GM21723 (cell line): ENCODE measurements at regions not wholly inside any gene's neighbourhood (a gene's known extent, or its start where the extent isn't known, plus 50 kb on each side); places are given as distances from the start of the nearest gene placed in this dataset.

Experiments
- ATAC-seq: cut with Tn5 transposase; IDR thresholded peaks from one replicate; pipeline ENCODE4 v1.9.1; 2021; ENCODE audit warnings: mild to moderate bottlenecking, moderate library complexity; ENCODE audit not compliant: unreplicated experiment

DNA sequence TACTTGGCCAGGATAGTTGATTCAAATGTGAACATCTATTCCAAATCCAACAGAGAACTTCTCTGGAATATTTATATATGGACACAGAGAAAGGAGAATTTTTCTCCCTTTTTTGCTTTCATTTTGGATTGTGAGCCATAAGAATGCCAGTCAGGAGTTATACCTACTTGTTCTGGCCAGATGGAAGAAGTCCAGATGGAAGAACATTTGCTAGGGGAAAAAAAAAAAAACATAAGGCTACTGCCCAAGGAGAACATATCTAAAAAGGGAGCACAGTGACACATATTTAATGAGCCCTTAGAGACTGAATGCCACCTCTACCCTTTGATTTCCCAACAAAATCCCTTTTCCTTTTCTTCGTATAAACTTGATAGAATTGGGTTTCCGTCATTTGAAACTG, 61.7 kb upstream of the PPP2R2B start:
- ATAC-seq, result no peak

DNA sequence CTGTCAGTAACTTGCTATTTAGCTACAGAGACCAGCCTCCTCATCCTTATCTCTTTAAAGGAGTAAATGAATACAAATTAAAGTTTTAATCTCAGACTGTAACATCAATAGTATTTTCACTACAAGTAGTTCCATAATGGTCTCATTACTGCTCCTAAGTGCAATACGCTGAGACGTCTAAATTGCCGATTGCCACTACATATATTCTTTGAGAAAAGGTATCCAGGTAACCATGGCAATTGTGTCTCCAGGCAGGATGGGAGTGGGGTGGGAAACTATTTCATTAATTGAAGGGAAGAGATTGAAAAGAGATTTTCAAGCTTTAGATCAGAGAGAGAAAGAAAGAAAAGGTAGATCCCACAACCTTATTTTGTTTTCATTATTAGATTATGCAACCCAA, 65.5 kb upstream of the PPP2R2B start:
- ATAC-seq, result no peak

DNA sequence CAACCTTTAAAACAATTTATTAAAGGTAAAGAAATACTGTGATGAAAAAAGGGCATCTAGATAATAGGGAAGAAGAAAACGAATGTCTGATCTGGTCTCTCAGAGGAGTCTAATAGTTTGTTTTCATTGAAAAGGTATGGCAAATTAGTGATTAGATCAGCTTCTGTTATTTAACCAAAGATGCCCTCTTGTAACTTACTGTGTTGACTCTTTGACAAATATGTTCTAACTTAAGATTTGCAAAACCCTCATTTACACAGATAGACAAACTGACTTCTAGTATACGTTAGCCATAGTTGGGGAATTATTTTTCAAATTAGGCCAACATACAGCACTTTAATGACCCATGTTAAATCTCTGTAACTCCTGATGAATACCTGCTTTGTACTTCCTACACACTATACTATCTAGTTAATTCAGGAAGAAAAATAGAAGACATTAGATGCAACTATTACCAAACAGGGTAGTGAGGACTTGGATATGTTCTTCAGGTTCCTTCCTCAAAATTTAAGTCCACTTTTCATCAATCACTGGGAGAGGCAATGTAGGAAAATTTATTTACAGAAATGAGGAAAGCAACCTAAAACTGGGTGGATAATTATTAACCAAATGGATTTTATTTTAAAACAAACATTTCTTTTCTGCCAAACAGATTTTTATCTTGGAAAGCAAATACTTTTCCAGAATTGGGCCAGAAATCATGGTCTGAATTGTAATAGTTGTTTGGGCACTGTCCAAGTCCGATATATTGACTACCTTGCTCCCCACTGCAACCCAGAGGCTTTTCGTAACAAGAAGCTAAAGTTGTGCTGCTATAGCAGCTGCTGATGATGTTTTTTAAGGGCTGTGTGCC, 66.4 kb upstream of the PPP2R2B start:
- ATAC-seq, result no peak

DNA sequence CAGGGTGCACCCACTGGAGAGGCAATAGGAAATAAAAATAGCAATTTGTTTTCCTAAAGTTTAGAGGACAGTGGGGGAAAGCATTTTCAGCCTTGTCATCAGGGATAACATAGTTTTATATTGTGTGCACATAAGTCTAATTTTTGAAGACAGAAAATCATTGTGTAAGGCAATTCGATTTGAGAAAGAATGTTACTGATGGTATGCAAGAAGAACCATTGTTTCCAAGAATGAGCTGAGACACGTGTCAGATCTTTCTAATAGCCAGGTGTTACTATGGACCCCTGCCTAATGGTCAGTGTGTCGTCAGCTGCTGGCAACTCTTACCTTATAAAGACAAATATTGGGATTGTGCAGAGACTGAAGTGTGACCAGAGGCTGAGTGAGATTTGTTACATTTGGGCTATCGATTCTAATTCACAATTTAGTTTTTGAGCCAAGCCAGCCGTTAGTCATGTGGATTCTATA, 67.1 kb upstream of the PPP2R2B start:
- no peak for ATAC-seq

DNA sequence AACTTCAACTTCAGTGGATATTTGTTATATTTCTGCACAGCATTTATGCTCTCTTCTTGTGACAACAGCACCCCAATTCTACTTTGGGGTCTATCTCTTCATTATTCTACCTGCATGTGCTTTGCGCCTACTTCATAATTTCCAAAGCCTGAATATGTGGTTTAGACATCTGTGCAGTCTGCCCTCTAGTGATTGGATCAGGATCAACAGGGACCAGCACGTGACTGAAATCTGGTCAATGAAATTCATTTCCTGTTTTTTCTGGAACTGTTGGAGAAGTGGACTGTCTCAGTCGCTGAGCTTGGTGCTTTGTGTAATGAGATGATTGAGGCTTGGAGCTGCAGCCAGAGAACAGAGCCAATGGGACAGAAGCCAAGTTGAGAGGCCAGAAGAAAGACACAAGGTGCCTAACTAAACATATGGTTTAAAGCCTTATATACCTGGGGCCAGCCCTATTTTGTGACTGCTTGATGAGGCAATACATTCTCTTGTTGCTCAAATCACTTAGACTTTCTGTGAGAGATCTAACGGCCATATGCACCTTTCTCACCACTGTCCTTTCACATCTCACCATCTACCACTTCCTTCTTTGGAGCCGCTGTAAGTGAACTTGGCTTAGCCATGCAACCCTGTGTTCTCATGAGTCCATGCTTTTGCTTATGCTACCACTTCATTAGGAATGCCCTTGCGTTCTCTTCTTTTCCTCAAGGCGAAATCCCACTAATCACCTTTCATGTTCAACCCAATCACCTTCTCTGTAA, 68.8 kb upstream of the PPP2R2B start:
- ATAC-seq, result no peak

DNA sequence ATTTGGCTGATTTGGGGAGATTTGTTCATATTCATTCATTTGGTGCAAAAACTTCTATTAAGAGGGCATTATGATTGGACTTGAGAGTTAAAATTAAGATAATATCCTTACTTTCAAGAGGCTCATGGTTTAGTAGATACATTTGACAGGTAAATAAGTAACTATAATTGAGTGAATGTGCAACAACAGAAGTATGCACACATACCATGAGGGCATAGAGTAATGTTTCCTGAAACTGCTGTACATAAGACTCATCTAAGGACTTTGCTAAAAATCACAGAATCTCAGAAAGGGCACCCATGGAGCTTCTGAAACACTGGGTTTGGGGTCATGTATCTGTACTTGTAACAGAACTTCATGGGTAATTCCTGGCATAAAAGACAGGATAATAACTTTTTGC, 70.1 kb upstream of the PPP2R2B start:
- ATAC-seq, result no peak

GRCh38 chr5:146952168-146952567, 73.6 kb upstream of the PPP2R2B start:
- ATAC-seq, result no peak

GRCh38 chr5:146956217-146956616, 77.7 kb upstream of the PPP2R2B start:
- ATAC-seq, result no peak

- no peak for ATAC-seq
These were observed 80.8 kb upstream of the PPP2R2B start for GRCh38 chr5:146959360-146959759.

- no peak for ATAC-seq
These were observed 84.3 kb upstream of the PPP2R2B start for GRCh38 chr5:146962801-146963355.

GRCh38 chr5:146965761-146966659, 87.5 kb upstream of the PPP2R2B start:
- peak; percentile 97 for ATAC-seq

DNA sequence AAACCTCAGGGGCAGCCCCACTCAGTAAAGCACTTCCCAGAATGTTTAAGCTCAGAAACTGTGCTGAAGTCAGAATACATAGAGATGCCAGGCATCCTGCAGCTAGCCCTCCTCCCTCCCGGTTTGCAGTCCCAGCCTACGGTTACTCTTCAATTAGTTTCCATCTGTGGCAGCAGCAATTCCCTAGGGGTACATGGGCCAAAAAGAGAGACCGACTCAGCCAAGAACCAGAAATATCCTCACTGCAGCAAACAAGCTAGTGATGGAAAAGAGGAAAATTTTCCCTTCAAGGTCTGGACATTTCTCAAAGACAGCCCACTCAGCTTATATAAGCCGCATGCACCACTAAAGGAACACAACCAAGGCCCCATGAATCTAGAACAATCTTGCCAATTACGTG, 89.1 kb upstream of the PPP2R2B start:
- no peak for ATAC-seq

DNA sequence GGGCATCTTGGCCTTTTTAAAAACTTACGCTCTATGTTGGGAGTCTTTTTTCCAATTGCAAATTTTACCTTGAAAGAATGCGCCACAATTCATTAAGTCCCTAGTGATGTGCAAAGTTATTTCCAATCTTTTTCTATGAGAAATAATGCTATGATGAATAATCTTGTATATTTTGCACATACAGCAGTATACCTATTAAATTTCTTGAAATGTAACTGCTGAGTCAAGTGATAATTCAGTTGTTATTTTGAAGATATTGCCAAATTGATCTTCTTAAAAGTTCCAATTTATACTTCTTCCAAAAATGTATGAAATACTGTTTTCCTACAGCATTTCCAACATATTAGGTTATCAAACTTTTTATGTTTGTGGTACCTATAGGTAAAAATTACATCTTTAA, 92.8 kb upstream of the PPP2R2B start:
- ATAC-seq, result no peak

DNA sequence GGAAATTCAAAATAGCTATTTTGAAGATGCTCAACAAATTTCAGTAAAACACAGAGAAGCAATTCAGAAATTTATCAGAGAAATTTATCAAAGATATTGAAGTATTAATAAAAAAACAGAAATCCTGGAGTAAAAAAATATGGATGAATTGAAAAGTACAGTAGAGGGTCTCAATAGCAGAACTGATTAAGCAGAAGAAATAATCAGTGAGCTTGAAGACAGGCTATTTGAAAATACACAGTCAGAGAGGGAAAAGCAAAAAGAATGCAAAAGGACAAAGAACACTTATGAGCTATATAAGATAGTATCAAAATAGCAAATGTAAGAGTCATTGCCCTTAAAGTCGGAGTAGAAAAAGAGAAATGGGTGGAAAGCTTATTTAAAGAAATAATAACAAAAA, 107.9 kb upstream of the PPP2R2B start:
- no peak for ATAC-seq

GRCh38 chr5:146993876-146994530, 115.4 kb upstream of the PPP2R2B start:
- no peak for ATAC-seq

GRCh38 chr5:146995878-146996277, 117.3 kb upstream of the PPP2R2B start:
- ATAC-seq, result no peak

GRCh38 chr5:147015405-147015804, 136.8 kb upstream of the PPP2R2B start:
- no peak for ATAC-seq

DNA sequence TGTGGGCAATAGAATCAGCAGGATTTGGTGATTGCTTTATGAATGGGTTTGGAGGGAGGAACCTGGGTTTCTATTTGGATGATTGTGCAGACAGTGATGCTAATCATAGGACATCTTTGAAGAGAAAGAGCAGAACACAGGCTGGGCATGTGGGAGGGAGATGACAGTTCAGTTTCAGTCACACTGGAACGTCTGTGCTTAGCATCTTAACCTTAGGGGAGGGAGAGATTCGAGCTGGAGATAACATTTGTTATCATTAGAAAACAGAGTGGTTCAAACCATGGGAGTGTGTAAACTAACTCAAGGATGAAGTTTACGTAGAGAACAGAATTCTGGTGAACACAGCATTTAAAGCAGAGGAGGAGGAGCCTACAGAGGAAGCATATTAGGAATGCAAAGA, 138.6 kb upstream of the PPP2R2B start:
- ATAC-seq, result no peak

DNA sequence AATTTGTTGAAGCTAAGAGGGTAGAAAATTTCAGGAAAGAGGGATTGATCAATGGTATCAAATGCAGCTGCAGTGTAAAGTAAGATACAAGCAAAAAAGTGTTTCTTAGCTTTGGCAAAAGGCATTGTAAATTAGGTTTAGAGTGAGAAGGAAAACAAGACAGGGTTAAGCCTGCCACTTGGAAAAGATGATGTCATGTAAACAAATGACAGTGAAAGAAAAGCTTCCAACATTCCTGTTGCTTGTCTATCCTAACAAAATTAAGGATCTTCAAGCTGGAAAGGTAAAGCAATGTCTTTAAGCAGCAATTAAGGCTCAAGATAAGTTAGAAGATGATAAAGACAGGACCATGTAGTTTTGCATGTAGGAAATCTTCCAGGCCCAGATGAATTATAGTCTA, 139.1 kb upstream of the PPP2R2B start:
- ATAC-seq, result no peak

- ATAC-seq, result no peak
These were observed 140.3 kb upstream of the PPP2R2B start for GRCh38 chr5:147018812-147019211.
